HG03565 (cell line): ENCODE measurements at regions not wholly inside any gene's neighbourhood (a gene's known extent, or its start where the extent isn't known, plus 50 kb on each side); places are given as distances from the start of the nearest gene placed in this dataset.
"Not testable (repeated sequence)": the region's sequence is repeated elsewhere in the genome, so short reads cannot be mapped to it uniquely, and the experiment has no call there.

Experiments used
- ATAC-seq: cut with Tn5 transposase; IDR thresholded peaks from one replicate; pipeline ENCODE4 v1.9.1; 2021; ENCODE audit warnings: mild to moderate bottlenecking, moderate library complexity; ENCODE audit not compliant: unreplicated experiment

GRCh38 chr10:25707976-25708671, 225.9 kb upstream of the MYO3A start:
- no peak for ATAC-seq

DNA sequence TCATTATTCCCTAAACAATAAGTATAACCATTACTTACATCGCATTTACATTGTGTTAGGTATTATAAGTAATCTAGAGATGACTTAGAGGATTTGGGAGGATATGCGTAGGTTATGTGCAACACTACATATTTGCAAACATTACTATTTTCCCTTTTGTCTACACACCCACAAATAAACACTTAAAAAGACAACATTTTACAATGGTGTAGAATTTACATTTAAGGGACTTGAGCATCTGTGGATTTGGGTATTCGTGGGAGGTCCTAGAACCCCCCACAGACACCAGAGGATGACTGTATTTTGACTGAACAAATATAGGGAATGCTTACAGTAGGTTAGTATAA, 220.2 kb upstream of the MYO3A start:
- no peak for ATAC-seq

DNA sequence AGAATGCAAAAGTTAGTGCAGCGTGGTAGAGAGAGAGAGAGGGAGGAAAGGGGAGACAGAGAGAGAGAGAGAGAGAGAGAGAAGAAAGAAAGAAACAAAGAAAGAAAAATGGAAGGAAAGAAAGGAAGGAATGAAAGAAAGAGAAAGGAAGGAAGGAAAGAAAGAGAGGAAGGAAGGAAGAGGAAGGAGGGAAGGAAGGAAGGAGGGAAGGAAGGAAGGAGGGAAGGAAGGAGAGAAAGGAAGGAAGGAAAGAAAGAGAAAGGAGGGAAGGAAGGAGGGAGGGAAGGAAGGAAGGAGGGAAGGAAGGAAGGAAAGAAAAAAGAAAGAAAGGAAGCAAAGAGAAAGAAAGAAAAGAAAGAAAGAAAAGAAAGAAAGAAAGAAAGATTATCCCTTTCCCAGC, 209.8 kb upstream of the MYO3A start:
- ATAC-seq: no peak

GRCh38 chr10:25725917-25726716, 207.9 kb upstream of the MYO3A start:
- peak; percentile 71 for ATAC-seq

- no peak for ATAC-seq
Observed at GRCh38 chr10:25738776-25739175, 195.3 kb upstream of the MYO3A start.

- no peak for ATAC-seq
Observed at GRCh38 chr10:25743832-25744231, 190.2 kb upstream of the MYO3A start.

DNA sequence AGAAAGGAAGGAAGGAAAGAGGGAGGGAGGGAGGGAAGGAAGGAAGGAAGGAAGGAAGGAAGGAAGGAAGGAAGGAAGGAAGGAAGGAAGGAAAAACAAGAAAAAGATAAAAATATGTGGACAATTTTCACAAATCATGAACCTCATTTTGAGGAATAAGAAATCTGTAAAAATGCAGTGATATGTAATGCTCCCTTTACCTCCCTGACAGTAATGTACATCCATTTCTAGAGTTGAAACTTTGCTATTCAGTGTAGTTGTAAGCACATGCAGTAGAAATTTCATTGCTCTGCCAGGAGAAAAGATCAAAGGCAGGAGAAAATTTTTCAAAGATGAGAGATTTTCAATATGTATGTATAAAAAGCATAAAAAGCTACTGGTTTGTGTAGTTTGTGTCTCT, 189.5 kb upstream of the MYO3A start:
- ATAC-seq: no peak

GRCh38 chr10:25745976-25746375, 188.1 kb upstream of the MYO3A start:
- ATAC-seq: no peak

DNA sequence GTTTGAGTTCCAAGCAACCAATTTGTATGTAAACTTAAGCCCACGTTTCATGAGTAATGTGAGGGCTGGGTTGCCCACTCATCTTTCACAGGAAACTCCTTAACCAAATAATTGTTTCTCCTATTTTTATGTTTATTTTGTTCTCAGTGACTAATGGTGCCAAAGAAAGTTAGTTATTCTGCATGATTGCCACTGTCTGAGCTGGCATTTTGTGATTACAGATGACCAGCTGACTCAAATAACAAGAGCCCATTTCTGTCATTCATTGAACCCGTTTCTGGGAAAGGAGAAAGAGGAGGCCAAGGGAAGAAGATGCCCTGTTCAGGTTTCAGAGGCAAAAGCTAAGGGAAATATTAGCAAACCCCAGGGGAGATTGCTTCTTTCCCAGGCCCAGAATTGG, 186.9 kb upstream of the MYO3A start:
- ATAC-seq: no peak

DNA sequence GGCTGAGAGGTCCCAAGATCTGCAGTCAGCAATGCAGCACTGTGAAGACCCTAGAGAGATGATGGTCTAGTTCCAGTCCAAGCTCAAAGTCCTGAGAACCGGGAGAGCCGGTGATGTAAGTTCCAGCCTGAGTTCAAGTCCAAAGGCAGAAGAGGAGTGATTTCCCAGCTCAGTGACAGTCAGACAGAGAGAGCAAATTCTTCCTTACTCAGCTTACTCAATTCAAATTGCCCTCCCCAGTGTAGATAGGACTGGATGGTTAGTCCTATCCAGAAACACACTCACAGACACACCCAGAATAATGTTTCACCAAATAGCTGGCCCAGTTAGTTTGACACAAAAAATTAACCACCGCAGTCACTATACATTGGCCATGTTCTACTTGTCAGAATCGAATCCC, 185.5 kb upstream of the MYO3A start:
- no peak for ATAC-seq

DNA sequence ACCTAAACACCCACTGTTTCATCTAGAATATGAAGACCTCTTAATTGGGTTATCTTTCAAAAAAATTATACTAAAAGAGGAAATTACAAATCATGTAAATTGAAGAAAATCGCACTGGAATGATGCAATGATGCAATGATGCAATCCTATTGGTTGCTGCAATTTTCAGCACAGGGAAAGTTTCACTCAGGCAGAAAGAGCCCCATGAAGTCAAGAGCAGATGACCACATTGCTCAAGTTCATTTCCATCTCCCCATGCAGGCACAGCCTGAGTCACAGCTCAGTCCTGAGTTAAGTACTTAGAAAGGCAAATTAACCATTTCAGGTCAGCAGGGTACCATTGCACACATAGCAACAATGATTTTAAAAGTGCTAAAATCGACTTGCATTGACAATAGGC, 180.3 kb upstream of the MYO3A start:
- no peak for ATAC-seq

GRCh38 chr10:25755874-25756273, 178.2 kb upstream of the MYO3A start:
- ATAC-seq: not testable (repeated sequence)

DNA sequence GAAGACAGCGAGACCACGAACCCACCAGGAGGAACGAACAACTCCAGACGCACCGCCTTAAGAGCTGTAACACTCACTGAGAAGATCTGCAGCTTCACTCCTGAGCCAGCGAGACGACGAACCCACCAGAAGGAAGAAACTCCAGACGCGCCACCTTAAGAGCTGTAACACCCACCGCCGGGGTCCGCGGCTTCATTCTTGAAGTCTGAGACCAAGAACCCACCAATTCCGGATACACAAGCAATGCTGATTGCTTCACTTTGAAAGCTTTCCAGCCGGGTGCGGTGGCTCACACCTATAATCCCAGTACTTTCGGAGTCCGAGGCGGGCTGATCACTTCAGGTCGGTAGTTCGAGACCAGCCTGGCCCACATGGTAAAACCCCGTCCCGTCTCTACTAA, 177.2 kb upstream of the MYO3A start:
- ATAC-seq: no peak

GRCh38 chr10:25758041-25758457, 176.0 kb upstream of the MYO3A start:
- ATAC-seq: no peak

DNA sequence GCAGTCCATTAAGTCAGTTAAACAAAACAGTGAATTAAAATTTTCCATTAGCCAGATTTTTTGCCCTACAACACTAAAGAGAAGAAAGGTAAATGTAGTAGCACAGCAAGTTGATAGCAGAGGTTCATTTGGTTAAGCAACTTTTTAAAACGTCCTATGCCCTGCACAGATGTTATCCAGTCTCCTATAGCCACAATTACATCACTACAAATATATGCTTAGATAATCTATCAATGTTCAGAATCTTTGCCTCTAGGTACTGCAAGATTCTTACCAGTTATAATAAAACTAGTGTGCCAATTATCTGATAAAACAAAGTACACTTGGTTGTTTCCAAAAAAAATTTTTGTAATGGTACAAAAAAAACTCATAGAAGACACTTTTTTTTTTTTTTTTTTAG, 175.5 kb upstream of the MYO3A start:
- no peak for ATAC-seq

DNA sequence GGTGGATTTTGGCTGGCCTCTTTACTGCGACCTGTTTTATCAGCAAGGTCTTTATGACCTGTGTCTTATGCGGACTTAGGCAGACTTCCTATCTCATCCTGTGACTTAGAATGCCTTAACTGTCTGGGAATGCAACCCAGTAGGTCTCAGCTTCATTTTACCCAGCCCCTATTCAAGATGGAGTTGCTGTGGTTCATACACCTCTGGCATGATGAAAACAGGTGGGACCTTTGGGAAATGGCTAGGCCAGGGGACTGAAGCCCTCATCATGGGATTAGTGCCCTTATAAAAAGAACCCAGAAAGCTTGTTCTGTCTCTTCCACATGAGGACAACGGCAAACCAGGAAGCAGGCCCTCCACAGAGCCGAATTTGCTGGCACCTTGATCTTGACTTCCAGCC, 172.1 kb upstream of the MYO3A start:
- ATAC-seq: no peak

DNA sequence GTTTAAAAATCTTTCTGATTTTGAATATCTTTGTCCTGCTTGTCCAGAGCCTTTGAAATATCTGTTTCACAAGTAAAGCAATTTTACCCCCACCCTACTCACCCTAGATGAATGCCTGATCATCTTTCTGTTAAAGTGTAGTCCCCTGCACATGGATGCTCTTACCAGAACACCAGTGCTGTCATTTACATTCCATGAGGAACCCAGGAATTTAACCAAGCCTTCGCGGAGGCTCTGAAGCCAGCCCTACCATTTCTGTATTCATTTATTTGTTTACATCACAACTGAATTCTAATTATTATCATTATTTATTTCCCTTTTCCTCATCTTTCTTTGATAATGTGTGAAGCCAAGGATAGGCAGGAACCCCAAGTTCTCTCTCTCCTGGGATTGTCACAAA, 167.8 kb upstream of the MYO3A start:
- ATAC-seq: no peak

GRCh38 chr10:25766687-25767221, 167.3 kb upstream of the MYO3A start:
- no peak for ATAC-seq

- no peak for ATAC-seq
Observed at GRCh38 chr10:25768167-25768566, 165.9 kb upstream of the MYO3A start.

DNA sequence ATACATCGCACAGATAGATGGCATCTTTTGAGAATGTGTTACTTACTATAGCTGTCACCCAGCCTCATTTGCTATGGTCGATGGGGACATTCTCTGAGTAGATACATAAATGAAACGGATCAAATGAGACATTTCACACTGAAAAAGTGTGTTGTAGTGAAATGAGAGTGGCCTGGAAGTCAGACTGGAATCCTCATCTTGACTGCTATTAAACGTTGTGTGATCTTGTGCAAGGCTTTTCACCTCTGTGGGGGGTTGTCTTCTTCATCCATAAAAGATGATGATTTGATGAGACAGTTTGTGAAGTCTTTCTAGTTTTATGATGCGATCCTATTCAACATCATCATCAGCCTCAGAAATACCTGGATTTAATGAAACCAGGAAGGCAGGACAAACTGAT, 155.4 kb upstream of the MYO3A start:
- ATAC-seq: no peak

DNA sequence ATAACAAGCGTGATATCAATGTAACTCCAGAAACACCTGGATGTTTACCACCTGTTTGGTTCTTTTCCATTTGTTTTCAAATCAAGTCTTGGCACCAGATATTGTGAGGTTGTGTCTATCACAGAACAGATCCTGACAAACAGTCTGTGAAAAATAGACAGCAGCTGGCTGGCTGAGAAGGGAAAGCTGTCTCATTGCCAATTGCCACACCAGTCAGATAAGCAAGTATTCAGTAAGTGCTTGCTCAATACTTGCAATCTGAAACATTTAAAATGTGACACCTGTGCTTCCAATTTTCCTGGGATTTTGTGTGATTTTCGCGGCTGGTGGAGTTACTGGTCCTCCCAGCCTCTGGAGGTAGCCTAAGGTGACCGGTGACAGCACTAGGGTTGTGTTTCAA, 147.9 kb upstream of the MYO3A start:
- ATAC-seq: no peak

- ATAC-seq: no peak
Observed at GRCh38 chr10:25786899-25787298, 147.1 kb upstream of the MYO3A start.
